H9 (cell line): ENCODE measurements at regions not wholly inside any gene's neighbourhood (a gene's known extent, or its start where the extent isn't known, plus 50 kb on each side); places are given as distances from the start of the nearest gene placed in this dataset.

Experiments used
- DNase-seq: peaks from one replicate; pipeline ENCODE4 v3.0.0-alpha.2; 2017
- H2AFZ ChIP-seq: one replicate; pipeline ENCODE4 v1.6.1; 2013; ENCODE audit warnings: mild to moderate bottlenecking, low read length, control low read depth, moderate library complexity
- H2AK5ac ChIP-seq: 2 replicates; pipeline ENCODE4 v1.6.1; 2013; ENCODE audit warnings: low read length, control low read depth, mixed read lengths; ENCODE audit not compliant: insufficient read length
- H2BK120ac ChIP-seq: one replicate; pipeline ENCODE4 v1.6.1; 2013; ENCODE audit warnings: low read depth, mild to moderate bottlenecking, low read length, control low read depth, inconsistent platforms; ENCODE audit not compliant: poor library complexity, severe bottlenecking
- H2BK12ac ChIP-seq: 2 replicates; pipeline ENCODE4 v1.6.1; 2013; ENCODE audit warnings: low read length, control low read depth, mixed read lengths, low read depth; ENCODE audit not compliant: insufficient read length
- H2BK15ac ChIP-seq: 2 replicates; pipeline ENCODE4 v1.6.1; 2013; ENCODE audit warnings: low read depth, low read length, control low read depth
- H2BK20ac ChIP-seq: one replicate; pipeline ENCODE4 v1.6.1; 2013; ENCODE audit warnings: low read depth, mild to moderate bottlenecking, low read length, control low read depth, inconsistent platforms; ENCODE audit not compliant: poor library complexity, severe bottlenecking
- H2BK5ac ChIP-seq: 2 replicates; pipeline ENCODE4 v1.6.1; 2013; ENCODE audit warnings: low read length, control low read depth, mixed read lengths; ENCODE audit not compliant: insufficient read length
- H3K14ac ChIP-seq: 2 replicates; pipeline ENCODE4 v1.6.1; 2013; ENCODE audit warnings: low read length, control low read depth; ENCODE audit not compliant: insufficient read depth
- H3K18ac ChIP-seq: 2 replicates; pipeline ENCODE4 v1.6.1; 2013; ENCODE audit warnings: low read depth, mild to moderate bottlenecking, mixed read lengths, low read length, control low read depth; ENCODE audit not compliant: insufficient read length
- H3K23ac ChIP-seq: 2 replicates; pipeline ENCODE4 v1.6.1; 2013; ENCODE audit warnings: low read length, control low read depth, mixed read lengths, low read depth; ENCODE audit not compliant: insufficient read length
- H3K23me2 ChIP-seq: 2 replicates; pipeline ENCODE4 v1.6.1; 2013; ENCODE audit warnings: low read depth, mild to moderate bottlenecking, mixed read lengths, low read length, control low read depth; ENCODE audit not compliant: insufficient read length, poor library complexity, severe bottlenecking
- H3K27ac ChIP-seq: 2 replicates; pipeline ENCODE4 v1.5.1; 2013; ENCODE audit warnings: low read length, control low read depth, mixed read lengths, low read depth; ENCODE audit not compliant: insufficient read length
- H3K27me3 ChIP-seq: 2 replicates; pipeline ENCODE4 v1.6.1; 2013; ENCODE audit warnings: low read length, control low read depth, inconsistent platforms; ENCODE audit not compliant: insufficient read depth
- H3K4ac ChIP-seq: 2 replicates; pipeline ENCODE4 v1.6.1; 2013; ENCODE audit warnings: low read depth, mild to moderate bottlenecking, control low read depth, inconsistent platforms, low read length, moderate library complexity
- H3K4me1 ChIP-seq: 2 replicates; pipeline ENCODE4 v1.6.1; 2013; ENCODE audit warnings: low read length, control low read depth, inconsistent platforms; ENCODE audit not compliant: insufficient read depth
- H3K4me2 ChIP-seq: 2 replicates; pipeline ENCODE4 v1.6.1; 2013; ENCODE audit warnings: low read length, control low read depth, mixed read lengths; ENCODE audit not compliant: insufficient read length, insufficient read depth
- H3K56ac ChIP-seq: 2 replicates; pipeline ENCODE4 v1.6.1; 2013; ENCODE audit warnings: low read depth, mild to moderate bottlenecking, mixed read lengths, low read length, control low read depth; ENCODE audit not compliant: insufficient read length
- H3K79me1 ChIP-seq: 2 replicates; pipeline ENCODE4 v1.6.1; 2013; ENCODE audit warnings: low read depth, mild to moderate bottlenecking, moderate library complexity, low read length, control low read depth, inconsistent platforms; ENCODE audit not compliant: insufficient read depth, poor library complexity, severe bottlenecking
- H3K79me2 ChIP-seq: 2 replicates; pipeline ENCODE4 v1.6.1; 2013; ENCODE audit warnings: low read length, control low read depth, inconsistent platforms; ENCODE audit not compliant: insufficient read depth
- H3K9ac ChIP-seq: 2 replicates; pipeline ENCODE4 v1.6.1; 2013; ENCODE audit warnings: low read length, control low read depth, mixed read lengths; ENCODE audit not compliant: insufficient read length; ENCODE audit errors: extremely low read depth
- H3K9me3 ChIP-seq: one replicate; pipeline ENCODE4 v1.6.1; 2013; ENCODE audit warnings: low read depth, low read length, inconsistent platforms; ENCODE audit not compliant: control insufficient read depth
- H3T11ph ChIP-seq: one replicate; pipeline ENCODE4 v1.6.1; 2013; ENCODE audit warnings: mild to moderate bottlenecking, low read length, control low read depth, inconsistent platforms
- H4K20me1 ChIP-seq: one replicate; pipeline ENCODE4 v1.6.1; 2013; ENCODE audit not compliant: control insufficient read depth, insufficient read length, insufficient read depth
- H4K5ac ChIP-seq: 2 replicates; pipeline ENCODE4 v1.6.1; 2013; ENCODE audit warnings: low read depth, mild to moderate bottlenecking, mixed read lengths, low read length, control low read depth; ENCODE audit not compliant: insufficient read length
- H4K8ac ChIP-seq: replicated peaks from 2 replicates; pipeline ENCODE4 v1.6.1; 2013; ENCODE audit warnings: low read length, control low read depth, mixed read lengths, low read depth; ENCODE audit not compliant: insufficient read length
- H4K91ac ChIP-seq: 2 replicates; pipeline ENCODE4 v1.6.1; 2013; ENCODE audit warnings: low read depth, mild to moderate bottlenecking, moderate library complexity, mixed read lengths, low read length, control low read depth; ENCODE audit not compliant: insufficient read length
- H3K27ac Mint-ChIP-seq, 3 experiments: 2 replicates in 2 of 3; 3 replicates in 1 of 3; pipeline ENCODE4 v1.8.0; 2020 to 2021; ENCODE audit warnings: mixed read lengths in 3 of 3, mild to moderate bottlenecking in 1 of 3, moderate library complexity in 1 of 3
- H3K27me3 Mint-ChIP-seq: 2 replicates; pipeline ENCODE4 v1.8.0; 2021; ENCODE audit warnings: low read depth, mild to moderate bottlenecking, moderate library complexity, mixed read lengths
- H3K36me3 Mint-ChIP-seq, 3 experiments: 2 replicates in 2 of 3; 3 replicates in 1 of 3; pipeline ENCODE4 v1.8.0; 2020 to 2021; ENCODE audit warnings: low read depth in 3 of 3, mixed read lengths in 3 of 3; ENCODE audit not compliant: insufficient read depth in 1 of 3
- H3K4me1 Mint-ChIP-seq, 2 experiments: 2 replicates each; pipeline ENCODE4 v1.8.0; 2020; ENCODE audit warnings: mixed read lengths in 2 of 2
- H3K4me3 Mint-ChIP-seq, 2 experiments: 2 replicates in 1 of 2; 3 replicates in 1 of 2; pipeline ENCODE4 v1.8.0; 2020 to 2021; ENCODE audit warnings: mild to moderate bottlenecking in 2 of 2, mixed read lengths in 2 of 2, moderate library complexity in 1 of 2
- H3K9me3 Mint-ChIP-seq, 2 experiments: 2 replicates in 1 of 2; 3 replicates in 1 of 2; pipeline ENCODE4 v1.8.0; 2020; ENCODE audit warnings: mild to moderate bottlenecking in 2 of 2, mixed read lengths in 2 of 2, moderate library complexity in 1 of 2
- TF ChIP-seq, protein P1 (sequence below): fragments of 200-600 bp; sonication (generic); conservative IDR thresholded peaks from 3 replicates; pipeline ENCODE4 v1.8.0; 2021; ENCODE audit warnings: antibody characterized with exemption, mild to moderate bottlenecking

DNA sequence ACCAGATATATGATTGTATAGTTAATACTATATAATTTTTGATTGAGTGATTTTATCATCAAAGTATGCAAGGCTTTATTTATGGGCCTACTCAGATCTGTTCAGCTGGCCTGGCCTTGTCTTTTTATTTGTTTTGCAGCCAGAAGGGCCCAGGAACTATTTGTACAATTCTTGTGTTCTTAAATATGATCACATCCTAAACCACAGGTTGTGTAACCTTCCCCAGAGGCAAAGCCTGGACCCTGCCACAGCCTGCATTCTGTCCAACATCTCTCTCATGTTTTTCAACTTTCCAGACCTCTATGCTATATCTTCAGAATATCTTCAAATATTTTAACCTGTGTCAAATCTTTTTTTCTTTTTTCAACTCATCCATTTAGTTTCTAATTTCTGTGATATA lies 410.4 kb upstream of the MON1B start:
- Histone ChIP-seq H2AK5ac (no peak overlapping the region), H2BK5ac (no peak overlapping the region), H3K14ac (no peak overlapping the region), H3K27ac (no peak overlapping the region), H4K8ac (no peak overlapping the region), H2BK15ac (no peak overlapping the region), H4K91ac (no peak overlapping the region), H4K20me1 (no peaks in the 10 kb centered on the region), H3K56ac (no peak overlapping the region), H2BK20ac (no peak overlapping the region), H3K18ac (no peak overlapping the region), H2AFZ (no peak overlapping the region), H3K9me3 (no peaks in the 10 kb centered on the region), H3K23me2 (no peaks in the 10 kb centered on the region), H3K27me3 (no peaks in the 10 kb centered on the region), H3K4me2 (no peak overlapping the region), H2BK12ac (no peak overlapping the region), H3K79me2 (no peaks in the 10 kb centered on the region), H2BK120ac (no peak overlapping the region), H3K9ac (no peak overlapping the region), H3K23ac (no peak overlapping the region), H3K4ac (no peak overlapping the region), H4K5ac (no peak overlapping the region), H3K79me1 (no peaks in the 10 kb centered on the region), H3K4me1 (no peaks in the 10 kb centered on the region), H3T11ph (no peak overlapping the region)
- H3K9me3 Mint-ChIP-seq = no peaks in the 10 kb centered on the region
- DNase-seq = no peak
- no peak overlapping the region for H3K4me3 Mint-ChIP-seq
- no peak overlapping the region for H3K27ac Mint-ChIP-seq
- TF ChIP-seq, protein P1, sequence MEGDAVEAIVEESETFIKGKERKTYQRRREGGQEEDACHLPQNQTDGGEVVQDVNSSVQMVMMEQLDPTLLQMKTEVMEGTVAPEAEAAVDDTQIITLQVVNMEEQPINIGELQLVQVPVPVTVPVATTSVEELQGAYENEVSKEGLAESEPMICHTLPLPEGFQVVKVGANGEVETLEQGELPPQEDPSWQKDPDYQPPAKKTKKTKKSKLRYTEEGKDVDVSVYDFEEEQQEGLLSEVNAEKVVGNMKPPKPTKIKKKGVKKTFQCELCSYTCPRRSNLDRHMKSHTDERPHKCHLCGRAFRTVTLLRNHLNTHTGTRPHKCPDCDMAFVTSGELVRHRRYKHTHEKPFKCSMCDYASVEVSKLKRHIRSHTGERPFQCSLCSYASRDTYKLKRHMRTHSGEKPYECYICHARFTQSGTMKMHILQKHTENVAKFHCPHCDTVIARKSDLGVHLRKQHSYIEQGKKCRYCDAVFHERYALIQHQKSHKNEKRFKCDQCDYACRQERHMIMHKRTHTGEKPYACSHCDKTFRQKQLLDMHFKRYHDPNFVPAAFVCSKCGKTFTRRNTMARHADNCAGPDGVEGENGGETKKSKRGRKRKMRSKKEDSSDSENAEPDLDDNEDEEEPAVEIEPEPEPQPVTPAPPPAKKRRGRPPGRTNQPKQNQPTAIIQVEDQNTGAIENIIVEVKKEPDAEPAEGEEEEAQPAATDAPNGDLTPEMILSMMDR = no peak
- no peaks in the 10 kb centered on the region for H3K27me3 Mint-ChIP-seq
- H3K4me1 Mint-ChIP-seq = no peaks in the 10 kb centered on the region
- H3K36me3 Mint-ChIP-seq = no peaks in the 10 kb centered on the region
